Thyroid gland (tissue), 4 donors: ENCODE measurements at regions not wholly inside any gene's neighbourhood (a gene's known extent, or its start where the extent isn't known, plus 50 kb on each side); places are given as distances from the start of the nearest gene placed in this dataset.

ENCODE experiments used
- DNase-seq, 2 donors: peaks; one replicate each; pipeline ENCODE4 v3.0.0-alpha.2; 2019
- H3K27ac ChIP-seq, 3 donors: fragments of 200-600 bp; sonication (generic); 1 replicate in 2 of 3; 2 replicates in 1 of 3; pipeline ENCODE4 v1.5.1; 2016 to 2019; ENCODE audit warnings: mild to moderate bottlenecking in 1 of 3, moderate library complexity in 1 of 3
- H3K27me3 ChIP-seq: fragments of 200-600 bp; sonication (generic); one replicate; pipeline ENCODE4 v1.5.1; 2019
- H3K36me3 ChIP-seq, 2 donors: fragments of 200-600 bp; sonication (generic); one replicate each; pipeline ENCODE4 v1.5.1; 2016 to 2019
- H3K4me1 ChIP-seq, 2 donors: fragments of 200-600 bp; sonication (generic); one replicate each; pipeline ENCODE4 v1.5.1; 2017 to 2019
- H3K4me3 ChIP-seq, 3 donors: fragments of 200-600 bp; sonication (generic); replicated peaks in 1 of 3; 1 replicate in 2 of 3; 2 replicates in 1 of 3; pipeline ENCODE4 v1.5.1; 2016; ENCODE audit warnings: mild to moderate bottlenecking in 1 of 3
- H3K9me3 ChIP-seq: fragments of 200-600 bp; sonication (generic); one replicate; pipeline ENCODE4 v1.5.1; 2017
- CTCF ChIP-seq, 6 experiments: fragments of 200-600 bp in 3 of 6; fragments of 450-650 bp in 3 of 6; sonication (generic) in 3 of 6; IDR thresholded peaks; one replicate each; pipeline ENCODE4 v1.5.1; 2016 to 2019; ENCODE audit warnings: antibody characterized with exemption in 6 of 6, mild to moderate bottlenecking in 2 of 6, inconsistent platforms in 1 of 6, moderate library complexity in 1 of 6
- POLR2A ChIP-seq, 2 donors: fragments of 450-650 bp; IDR thresholded peaks; one replicate each; pipeline ENCODE4 v1.6.1; 2017; ENCODE audit warnings: antibody characterized with exemption in 2 of 2, mild to moderate bottlenecking in 2 of 2, moderate library complexity in 1 of 2
- WGBS, 2 donors: methylation state at CpG; one replicate each; pipeline ENCODE4 v1.1.5; 2017; 5-methylcytosine and 5-hydroxymethylcytosine counted together
- intact Hi-C: fragments of 100-400 bp; cut with DNase I; formaldehyde crosslinking; loops from one replicate; pipeline ENCODE4 v1.15.1; 2023

- TF ChIP-seq POLR2A (IDR thresholded peaks at IDR 0.05) (no peak), CTCF (IDR thresholded peaks at IDR 0.05) (no peak)
- H3K9me3 ChIP-seq = no peaks in the 10 kb centered on the region
- peaks cover 8 to 10% of the 10 kb centered on the region in 2 donors for H3K4me1 ChIP-seq
- H3K36me3 ChIP-seq = no peaks in the 10 kb centered on the region
- DNase-seq = no peak
- no peaks in the 10 kb centered on the region for H3K27me3 ChIP-seq
- H3K27ac ChIP-seq = no peak overlapping the region
- H3K4me3 ChIP-seq = no peak overlapping the region
- intact Hi-C loops = no loop called here
Measured at GRCh38 chr4:186939766-186940165, 216.1 kb upstream of the FAT1 start.

DNA sequence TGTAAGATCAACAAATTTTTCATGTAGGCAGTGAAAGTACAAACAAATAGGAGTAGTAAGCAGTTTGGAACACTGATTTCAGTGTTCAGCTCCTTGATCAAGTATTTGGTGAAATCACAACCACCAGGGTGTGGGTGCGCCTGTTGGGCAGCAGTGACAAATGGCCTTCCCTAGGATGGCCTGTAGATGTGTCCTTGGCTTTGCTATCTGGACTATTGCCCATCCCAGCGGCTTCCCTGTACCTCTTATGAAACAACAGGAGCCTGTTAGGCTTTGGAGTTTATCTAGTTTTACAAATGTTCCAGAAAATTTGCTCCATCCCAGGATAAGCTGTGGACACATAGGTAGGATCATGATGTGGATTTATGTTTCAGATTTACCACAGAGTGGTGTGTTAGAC lies 216.8 kb upstream of the FAT1 start:
- no peak overlapping the region for H3K4me3 ChIP-seq
- H3K4me1 ChIP-seq = peaks cover 8 to 10% of the 10 kb centered on the region in 2 donors
- H3K27ac ChIP-seq = no peak overlapping the region
- TF ChIP-seq CTCF (IDR thresholded peaks at IDR 0.05) (no peak), POLR2A (IDR thresholded peaks at IDR 0.05) (no peak)
- DNase-seq = no peak
- H3K9me3 ChIP-seq = no peaks in the 10 kb centered on the region
- no peaks in the 10 kb centered on the region for H3K27me3 ChIP-seq
- intact Hi-C loops = no loop called here
- WGBS, 2 donors = 76 to 89% methylated on average over 2 of the region's 2 CpGs
- no peaks in the 10 kb centered on the region for H3K36me3 ChIP-seq

- intact Hi-C loops = no loop called here
- Histone ChIP-seq H3K4me1 (peaks cover 8 to 10% of the 10 kb centered on the region in 2 donors), H3K9me3 (no peaks in the 10 kb centered on the region), H3K36me3 (no peaks in the 10 kb centered on the region), H3K27ac (no peak overlapping the region), H3K4me3 (no peak overlapping the region), H3K27me3 (no peaks in the 10 kb centered on the region)
- TF ChIP-seq CTCF (IDR thresholded peaks at IDR 0.05) (no peak), POLR2A (IDR thresholded peaks at IDR 0.05) (no peak)
- peak; percentile 68 to 75 for DNase-seq
- WGBS, 2 donors = 31 to 39% methylated on average over 6 of the region's 6 CpGs
Measured at GRCh38 chr4:186942758-186943377, 219.2 kb upstream of the FAT1 start.

GRCh38 chr4:186943411-186943810 lies 219.8 kb upstream of the FAT1 start:
- 79 to 81% methylated on average over 2 of the region's 2 CpGs for WGBS, 2 donors
- Histone ChIP-seq H3K4me1 (peaks cover 8 to 10% of the 10 kb centered on the region in 2 donors), H3K9me3 (no peaks in the 10 kb centered on the region), H3K4me3 (no peak overlapping the region), H3K27me3 (no peaks in the 10 kb centered on the region), H3K27ac (no peak overlapping the region), H3K36me3 (no peaks in the 10 kb centered on the region)
- no peak for TF ChIP-seq POLR2A (IDR thresholded peaks at IDR 0.05)
- TF ChIP-seq CTCF (IDR thresholded peaks at IDR 0.05) = no peak
- intact Hi-C loops = no loop called here
- no peak for DNase-seq

- Histone ChIP-seq H3K4me3 (no peak overlapping the region), H3K9me3 (no peaks in the 10 kb centered on the region), H3K4me1 (peaks cover 8 to 10% of the 10 kb centered on the region in 2 donors), H3K27me3 (no peaks in the 10 kb centered on the region), H3K36me3 (no peaks in the 10 kb centered on the region), H3K27ac (no peak overlapping the region)
- TF ChIP-seq POLR2A (IDR thresholded peaks at IDR 0.05) (no peak), CTCF (IDR thresholded peaks at IDR 0.05) (no peak)
- DNase-seq = no peak
- intact Hi-C loops = no loop called here
- 94% methylated on average over 6 of the region's 6 CpGs for WGBS, 2 donors
Measured at GRCh38 chr4:186946136-186946535, 222.5 kb upstream of the FAT1 start.
